Spleen (tissue), 11 donors: ENCODE measurements at regions not wholly inside any gene's neighbourhood (a gene's known extent, or its start where the extent isn't known, plus 50 kb on each side); places are given as distances from the start of the nearest gene placed in this dataset.

Experiments
- DNase-seq: peaks from one replicate; pipeline ENCODE4 v3.0.0-alpha.2; 2020
- H3K27ac ChIP-seq, 8 donors: fragments of 200-600 bp; sonication (generic) in 7 of 8; 1 replicate in 4 of 8; 2 replicates in 4 of 8; pipeline versions ENCODE4 v1.5.0 to v1.8.0; 2016 to 2021; ENCODE audit warnings: inconsistent platforms in 4 of 8, mild to moderate bottlenecking in 4 of 8, moderate library complexity in 1 of 8
- H3K27me3 ChIP-seq, 7 donors: fragments of 200-600 bp; sonication (generic) in 6 of 7; replicated peaks in 1 of 7; 1 replicate in 4 of 7; 2 replicates in 3 of 7; pipeline versions ENCODE4 v1.5.0 to v1.8.0; 2016 to 2021; ENCODE audit warnings: inconsistent platforms in 3 of 7, mild to moderate bottlenecking in 1 of 7
- H3K36me3 ChIP-seq, 6 donors: fragments of 200-600 bp; sonication (generic) in 5 of 6; 1 replicate in 4 of 6; 2 replicates in 2 of 6; pipeline versions ENCODE4 v1.5.0 to v1.8.0; 2016 to 2021; ENCODE audit warnings: inconsistent platforms in 2 of 6
- H3K4me1 ChIP-seq, 6 donors: fragments of 200-600 bp; sonication (generic) in 5 of 6; 1 replicate in 3 of 6; 2 replicates in 3 of 6; pipeline versions ENCODE4 v1.5.0 to v1.8.0; 2016 to 2021; ENCODE audit warnings: inconsistent platforms in 3 of 6
- H3K4me3 ChIP-seq, 8 donors: fragments of 200-600 bp; sonication (generic) in 7 of 8; 1 replicate in 4 of 8; 2 replicates in 4 of 8; pipeline versions ENCODE4 v1.5.0 to v1.8.0; 2016 to 2021; ENCODE audit warnings: inconsistent platforms in 4 of 8, mild to moderate bottlenecking in 4 of 8, moderate library complexity in 2 of 8
- H3K9me3 ChIP-seq, 8 donors: fragments of 200-600 bp; sonication (generic) in 7 of 8; 1 replicate in 4 of 8; 2 replicates in 4 of 8; pipeline versions ENCODE4 v1.5.0 to v1.8.0; 2016 to 2021; ENCODE audit warnings: inconsistent platforms in 4 of 8
- CTCF ChIP-seq, 11 experiments: fragments of 200-600 bp in 7 of 11; fragments of 450-650 bp in 4 of 11; sonication (generic) in 4 of 11; IDR thresholded peaks in 8 of 11; conservative IDR thresholded peaks in 3 of 11; 1 replicate in 7 of 11; 2 replicates in 4 of 11; pipeline versions ENCODE4 v1.4.0 to v1.8.0; 2016 to 2021; ENCODE audit warnings: antibody characterized with exemption in 11 of 11, inconsistent platforms in 4 of 11, mild to moderate bottlenecking in 1 of 11
- POLR2A ChIP-seq, 3 donors: fragments of 450-650 bp; IDR thresholded peaks; one replicate each; pipeline ENCODE4 v1.5.1; 2017; ENCODE audit warnings: antibody characterized with exemption in 3 of 3, mild to moderate bottlenecking in 1 of 3
- POLR2AphosphoS5 ChIP-seq, 3 donors: sonication (generic); formaldehyde crosslinking; IDR thresholded peaks; one replicate each; pipeline ENCODE4 v1.5.1; 2017; ENCODE audit warnings: antibody characterized with exemption in 3 of 3
- WGBS, 5 donors: extraction: QIAGEN DNeasy Blood & Tissue Kit in 3 of 5; methylation state at CpG; one replicate each; pipeline versions ENCODE4 v1.1.5 to v1.1.7; 2013 to 2018; 5-methylcytosine and 5-hydroxymethylcytosine counted together
- intact Hi-C: fragments of 100-400 bp; cut with DNase I; formaldehyde crosslinking; loops from one replicate; pipeline ENCODE4 v1.15.0; 2023; ENCODE audit warnings: low total_unique reads
- donor health status: healthy with polysubstance abuse.
- donor health status: DM: no; HTN: no; CAD: no; lungs with moderate emphysema.
- donor health status: DM: no; HTN: no; CAD: no.
- donor health status: Bipolar disorder and iron deficiency.
- donor health status: healthy.
- donor health status: DM: no; HTN: no; CAD: no.
- donor health status: DM: yes; HTN: yes; CAD: no.

DNA sequence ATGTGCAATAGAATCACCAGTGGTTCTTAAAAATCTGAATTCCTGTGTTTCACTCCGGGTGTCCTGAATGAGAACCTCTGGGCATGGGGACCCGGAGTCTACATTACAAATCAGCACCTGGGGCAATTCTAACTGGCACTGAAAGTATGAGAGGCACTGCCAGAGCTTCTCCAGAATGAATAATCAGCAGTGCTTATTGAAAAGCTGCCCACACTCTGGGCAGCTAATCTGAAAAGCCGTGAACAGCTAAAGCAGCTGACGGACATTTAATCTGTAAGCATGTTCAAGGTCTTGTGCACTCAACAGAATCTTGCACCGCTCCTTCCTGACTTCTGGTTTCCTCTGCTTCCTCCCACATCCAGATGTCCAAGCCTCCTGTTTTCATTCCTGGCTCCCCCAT, 113.3 kb upstream of the KIF5B start:
- intact Hi-C loops: no loop called here
- Histone ChIP-seq H3K36me3 (no peaks in the 10 kb centered on the region), H3K4me3 (no peak overlapping the region), H3K4me1 (peaks cover 0 to 6% (median 0%) of the 10 kb centered on the region in 6 donors), H3K27me3 (no peaks in the 10 kb centered on the region), H3K27ac (peak overlapping the region in 1 of 8 donors; percentile 10), H3K9me3 (peaks cover 0 to 6% (median 0%) of the 10 kb centered on the region in 8 donors)
- TF ChIP-seq POLR2AphosphoS5 (IDR thresholded peaks at IDR 0.05) (no peak), POLR2A (IDR thresholded peaks at IDR 0.05) (no peak), CTCF (IDR thresholded peaks at IDR 0.05 in 8 of 11, conservative IDR thresholded peaks at IDR 0.05 in 3 of 11) (no peak)
- WGBS, 5 donors: 36 to 45% (median 40%) methylated on average over 5 of the region's 5 CpGs
- no peak for DNase-seq

DNA sequence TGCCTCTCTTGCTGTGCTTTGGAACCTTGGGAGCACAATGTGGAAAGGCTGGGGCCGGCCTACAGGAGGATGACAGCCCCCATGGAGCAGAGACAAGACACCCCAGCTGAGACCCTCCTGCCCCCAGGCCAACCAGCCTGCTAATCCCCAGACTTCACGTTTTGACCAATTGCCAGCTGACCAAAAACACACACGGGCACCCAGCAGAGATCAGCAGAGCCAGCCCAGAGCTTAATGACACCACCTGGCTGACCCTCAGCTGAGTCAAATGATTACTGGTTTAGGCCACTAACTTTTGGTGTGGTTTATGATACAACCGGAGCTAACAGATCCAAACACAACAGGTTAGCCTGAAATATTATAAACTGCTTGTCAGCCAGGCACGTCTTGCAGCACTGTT, 111.2 kb upstream of the KIF5B start:
- WGBS, 5 donors: 73 to 88% (median 85%) methylated on average over 5 of the region's 5 CpGs
- Histone ChIP-seq H3K4me3 (no peak overlapping the region), H3K27ac (no peak overlapping the region), H3K9me3 (no peaks in the 10 kb centered on the region), H3K36me3 (no peaks in the 10 kb centered on the region), H3K4me1 (peaks cover 0 to 6% (median 0%) of the 10 kb centered on the region in 6 donors), H3K27me3 (no peaks in the 10 kb centered on the region)
- TF ChIP-seq POLR2A (IDR thresholded peaks at IDR 0.05): no peak
- TF ChIP-seq CTCF (IDR thresholded peaks at IDR 0.05 in 8 of 11, conservative IDR thresholded peaks at IDR 0.05 in 3 of 11): no peak
- no peak for TF ChIP-seq POLR2AphosphoS5 (IDR thresholded peaks at IDR 0.05)
- intact Hi-C loops: no loop called here
- no peak for DNase-seq

- H3K27me3 ChIP-seq: no peaks in the 10 kb centered on the region
- H3K4me1 ChIP-seq: peaks cover 0 to 6% (median 0%) of the 10 kb centered on the region in 6 donors
- H3K36me3 ChIP-seq: no peaks in the 10 kb centered on the region
- no peak for DNase-seq
- TF ChIP-seq POLR2AphosphoS5 (IDR thresholded peaks at IDR 0.05) (no peak), CTCF (IDR thresholded peaks at IDR 0.05 in 8 of 11, conservative IDR thresholded peaks at IDR 0.05 in 3 of 11) (no peak), POLR2A (IDR thresholded peaks at IDR 0.05) (no peak)
- H3K9me3 ChIP-seq: no peaks in the 10 kb centered on the region
- intact Hi-C loops: no loop called here
- H3K4me3 ChIP-seq: no peak overlapping the region
- no peak overlapping the region for H3K27ac ChIP-seq
Observed at GRCh38 chr10:32166365-32166764, 110.1 kb upstream of the KIF5B start.

DNA sequence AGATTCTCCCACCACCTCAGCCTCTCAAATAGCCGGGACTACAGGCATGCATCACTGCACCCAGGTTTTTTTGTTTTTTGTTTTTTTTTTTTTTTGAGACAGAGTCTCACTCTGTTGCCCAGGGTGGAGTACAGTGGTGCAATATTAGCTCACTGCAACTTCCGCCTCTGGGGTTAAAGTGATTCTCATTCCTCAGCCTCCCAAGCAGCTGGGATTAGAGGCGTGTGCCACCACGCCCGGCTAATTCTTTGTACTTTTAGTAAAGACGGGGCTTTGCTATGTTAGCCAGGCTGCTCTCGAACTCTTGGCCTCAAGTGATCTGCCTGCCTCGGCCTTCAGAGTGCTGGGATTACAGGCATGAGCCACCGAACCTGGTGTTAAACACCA, 107.5 kb upstream of the KIF5B start:
- no peaks in the 10 kb centered on the region for H3K9me3 ChIP-seq
- 83 to 92% (median 91%) methylated on average over 9 of the region's 9 CpGs for WGBS, 5 donors
- H3K4me3 ChIP-seq: no peak overlapping the region
- no peaks in the 10 kb centered on the region for H3K36me3 ChIP-seq
- H3K4me1 ChIP-seq: no peaks in the 10 kb centered on the region
- H3K27ac ChIP-seq: no peak overlapping the region
- H3K27me3 ChIP-seq: no peaks in the 10 kb centered on the region
- DNase-seq: no peak
- intact Hi-C loops: no loop called here
- TF ChIP-seq POLR2AphosphoS5 (IDR thresholded peaks at IDR 0.05) (no peak), POLR2A (IDR thresholded peaks at IDR 0.05) (no peak), CTCF (IDR thresholded peaks at IDR 0.05 in 8 of 11, conservative IDR thresholded peaks at IDR 0.05 in 3 of 11) (no peak)
